ENCODE measurements at regions not wholly inside any gene's neighbourhood (a gene's known extent, or its start where the extent isn't known, plus 50 kb on each side); places are given as distances from the start of the nearest gene placed in this dataset.
"Not testable (repeated sequence)": the region's sequence is repeated elsewhere in the genome, so short reads cannot be mapped to it uniquely, and the experiment has no call there.

DNA sequence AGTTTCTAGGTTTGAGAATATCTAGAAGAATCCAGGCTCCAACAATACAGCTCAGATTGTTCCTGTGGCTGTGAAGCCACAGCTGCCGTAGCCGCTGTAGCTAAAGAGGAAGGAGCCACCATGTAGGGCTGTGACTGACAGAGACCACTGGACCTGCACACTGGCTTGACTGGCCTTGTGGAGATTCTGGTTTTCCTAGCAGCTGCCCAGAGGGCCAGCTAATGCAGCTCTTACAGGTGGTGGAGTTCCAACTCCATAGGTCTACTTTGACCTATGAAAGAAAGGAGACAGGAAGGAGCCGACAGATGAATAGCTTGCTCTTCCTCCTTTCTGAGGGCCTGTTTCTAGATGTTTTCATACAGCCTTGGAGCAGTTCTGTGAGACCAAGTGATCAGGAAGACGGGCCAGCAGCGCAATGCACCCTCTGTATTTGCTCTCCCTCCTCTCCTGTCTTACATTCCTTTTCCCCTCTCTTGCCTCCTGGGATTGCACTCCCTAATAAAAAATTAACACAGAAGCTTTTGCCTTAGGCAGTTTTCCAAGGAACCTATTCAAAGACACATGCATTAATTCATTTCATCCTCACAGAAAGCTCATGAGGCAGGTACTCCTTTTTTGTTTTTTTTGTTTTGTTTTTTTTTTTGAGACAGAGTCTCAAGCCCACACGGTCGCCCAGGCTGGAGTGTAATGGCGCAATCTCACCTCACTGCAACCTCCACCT, 51.8 kb upstream of the MYB start:
- DNase-seq, result peak; percentile 4

GRCh38 chr6:135128268-135128914, 52.7 kb upstream of the MYB start:
- DNase-seq, result no peak

- no peak for DNase-seq
Measured at GRCh38 chr6:135126729-135127128, 54.4 kb upstream of the MYB start.

GRCh38 chr6:135126034-135126433, 55.1 kb upstream of the MYB start:
- DNase-seq, result no peak

DNA sequence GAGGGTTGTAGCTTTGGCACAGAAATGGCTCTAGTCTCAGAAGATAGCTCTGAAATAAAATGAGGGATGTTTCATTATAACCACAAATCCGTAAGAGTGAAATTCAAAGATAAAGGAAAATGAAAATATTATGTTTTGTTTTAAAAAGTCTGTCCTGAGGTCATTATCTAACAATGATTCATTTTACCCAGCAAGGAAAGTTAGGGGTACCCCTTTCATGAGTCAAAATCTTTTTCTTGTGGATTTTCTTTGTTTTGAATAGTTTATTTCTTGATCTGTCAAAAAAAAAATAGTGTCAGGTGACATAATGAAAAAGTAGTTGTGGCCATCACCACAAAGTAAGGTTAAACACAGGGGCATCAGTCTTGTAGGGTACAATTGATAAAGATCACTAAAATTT, 59.7 kb upstream of the MYB start:
- no peak for DNase-seq

DNA sequence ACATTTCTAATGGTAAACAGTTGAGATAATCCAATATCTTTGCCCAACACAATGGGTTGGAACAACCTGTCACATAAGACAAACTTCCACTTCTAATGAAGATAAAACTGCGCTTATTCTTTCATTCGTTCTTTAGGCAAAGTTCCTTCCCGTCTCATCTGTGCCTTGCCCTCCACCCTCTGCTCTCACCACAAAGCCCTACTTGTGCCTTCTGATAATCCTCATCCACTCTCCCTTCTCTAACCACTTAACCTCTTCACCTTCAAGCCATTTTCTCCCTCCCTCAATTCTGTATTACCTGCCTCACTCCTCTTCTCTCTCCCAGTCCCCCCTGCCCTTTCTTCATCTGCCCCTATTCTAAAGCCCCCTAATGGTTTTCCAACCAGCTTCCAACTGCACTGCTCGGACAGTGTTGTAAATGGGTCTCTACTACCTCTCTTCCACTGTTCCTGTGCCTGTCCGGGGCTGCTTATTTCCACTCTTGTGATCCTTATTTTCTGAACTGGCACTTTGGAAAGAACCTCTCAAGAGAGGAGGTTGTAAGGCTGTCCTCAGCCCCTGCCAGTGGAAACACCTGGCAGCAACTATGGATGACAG, 62.9 kb upstream of the MYB start:
- no peak for DNase-seq

- DNase-seq, result no peak
Measured at GRCh38 chr6:135117413-135117968, 62.9 kb upstream of the HBS1L start.

DNA sequence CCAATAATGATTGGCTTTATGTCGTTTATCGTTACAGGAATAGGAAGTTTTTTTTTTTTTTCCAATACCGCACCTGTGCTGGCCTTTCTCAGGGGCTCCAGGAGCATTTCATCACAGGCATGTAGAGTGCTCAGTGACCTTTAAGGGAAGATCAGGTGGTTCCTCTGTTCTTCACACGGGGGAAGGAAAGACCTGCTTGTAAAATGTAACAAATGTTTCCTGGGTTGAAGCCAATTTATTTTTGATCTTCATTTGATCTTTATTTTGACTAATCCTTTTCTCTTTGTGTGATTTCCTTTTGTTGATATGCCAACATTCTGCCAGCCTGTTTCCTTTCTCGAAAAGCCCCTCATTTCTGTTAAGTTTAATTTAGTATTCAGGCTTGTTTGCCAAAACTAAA, 61.9 kb upstream of the HBS1L start:
- DNase-seq, result no peak

GRCh38 chr6:135115834-135116233, 61.2 kb upstream of the HBS1L start:
- no peak for DNase-seq

DNA sequence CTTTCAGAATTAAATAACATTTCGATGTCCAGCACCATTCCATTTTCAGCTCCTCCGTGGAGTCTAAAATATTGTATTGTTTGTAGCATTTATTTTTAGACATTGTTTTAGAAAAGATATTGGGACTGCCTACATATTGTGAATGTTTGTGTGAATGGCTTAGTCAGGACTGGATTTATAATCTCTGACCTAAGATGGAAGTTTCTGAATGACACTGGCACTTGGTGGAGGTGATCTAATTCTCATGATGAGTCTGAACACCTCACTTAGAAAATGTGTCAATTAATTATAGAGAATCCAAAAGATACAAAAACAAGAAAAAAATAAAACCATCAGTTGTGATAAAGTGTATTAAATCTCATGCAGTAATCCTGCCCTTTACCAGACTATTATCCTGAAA, 60.8 kb upstream of the HBS1L start:
- no peak for DNase-seq

- DNase-seq, result no peak
Measured at GRCh38 chr6:135114355-135115145, 59.9 kb upstream of the HBS1L start.

GRCh38 chr6:135113860-135114259, 59.2 kb upstream of the HBS1L start:
- DNase-seq, result no peak

- DNase-seq, result not testable (repeated sequence)
Measured at GRCh38 chr6:135112951-135113350, 58.3 kb upstream of the HBS1L start.

- not testable (repeated sequence) for DNase-seq
Measured at GRCh38 chr6:135110261-135110781, 55.7 kb upstream of the HBS1L start.

- DNase-seq, result no peak
Measured at GRCh38 chr6:135109761-135110160, 55.1 kb upstream of the HBS1L start.

DNA sequence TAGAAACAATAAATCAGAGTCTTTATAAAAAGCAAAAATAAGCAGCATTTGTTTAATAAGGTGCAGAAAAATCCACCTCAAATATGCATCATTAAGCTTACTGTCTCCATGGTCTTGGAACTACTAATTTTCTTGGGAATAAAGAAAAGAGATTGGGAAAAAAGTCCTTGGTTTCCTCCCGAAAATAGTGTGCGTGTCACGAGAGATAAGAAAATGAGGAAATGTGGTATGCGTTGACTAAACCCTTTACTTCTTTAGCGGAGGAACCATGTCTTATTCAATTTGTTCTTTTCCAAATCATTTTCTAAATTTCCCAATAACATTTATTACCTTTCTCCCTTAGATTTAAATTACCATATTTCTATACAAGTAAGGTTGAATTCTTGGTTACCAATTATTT, 54.1 kb upstream of the HBS1L start:
- no peak for DNase-seq

- DNase-seq, result no peak
Measured at GRCh38 chr6:135106611-135107010, 52.0 kb upstream of the HBS1L start.

GRCh38 chr6:135105710-135106109, 51.1 kb upstream of the HBS1L start:
- DNase-seq, result no peak

GRCh38 chr6:135105299-135105698, 50.7 kb upstream of the HBS1L start:
- DNase-seq, result no peak
